ENCODE measurements at regions not wholly inside any gene's neighbourhood (a gene's known extent, or its start where the extent isn't known, plus 50 kb on each side); places are given as distances from the start of the nearest gene placed in this dataset.

DNA sequence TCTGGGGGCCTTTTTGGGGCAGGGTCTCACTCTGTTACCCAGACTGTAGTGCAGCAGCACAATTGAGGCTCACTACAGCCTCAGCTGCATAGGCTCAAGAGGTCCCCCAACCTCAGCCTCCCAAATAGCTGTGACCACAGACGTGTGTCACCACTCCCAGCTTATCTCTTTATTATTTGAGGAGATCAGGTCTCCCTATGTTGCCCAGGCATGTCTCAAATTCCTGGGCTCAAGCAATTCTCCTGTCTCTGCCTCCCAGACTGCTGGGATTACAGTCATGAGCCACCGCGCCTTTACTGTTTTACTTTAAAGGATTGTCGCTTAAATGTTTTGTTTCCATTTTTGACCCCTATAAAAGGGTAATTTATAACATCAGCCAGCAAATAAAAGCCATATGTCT lies 502.6 kb upstream of the AUTS2 start (continued):
- TF ChIP-seq SP2 (IDR thresholded peaks at IDR 0.05; ENCODE audit: low read length): no peak
- TF ChIP-seq, protein P1, sequence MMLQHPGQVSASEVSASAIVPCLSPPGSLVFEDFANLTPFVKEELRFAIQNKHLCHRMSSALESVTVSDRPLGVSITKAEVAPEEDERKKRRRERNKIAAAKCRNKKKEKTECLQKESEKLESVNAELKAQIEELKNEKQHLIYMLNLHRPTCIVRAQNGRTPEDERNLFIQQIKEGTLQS (IDR thresholded peaks at IDR 0.05; ENCODE audit: insufficient read depth, low read depth, low read length): no peak
- TF ChIP-seq SRF (IDR thresholded peaks at IDR 0.05; ENCODE audit: low read depth, low read length): no peak
- TF ChIP-seq FOSL1 (IDR thresholded peaks at IDR 0.05; ENCODE audit: insufficient read depth, low read depth, low read length): no peak
- no peak for TF ChIP-seq RNF2 (IDR thresholded peaks at IDR 0.05; ENCODE audit: borderline replicate concordance, low read depth, low read length, missing control alignments, poor library complexity, severe bottlenecking)

All from H1 (cell line).